GM18858 (cell line): ENCODE measurements at regions not wholly inside any gene's neighbourhood (a gene's known extent, or its start where the extent isn't known, plus 50 kb on each side); places are given as distances from the start of the nearest gene placed in this dataset.

Experiments
- ATAC-seq: cut with Tn5 transposase; IDR thresholded peaks from one replicate; pipeline ENCODE4 v1.9.1; 2021; ENCODE audit not compliant: unreplicated experiment

- ATAC-seq, result peak; percentile 72
These were observed 674.0 kb downstream of the OTOL1 start for GRCh38 chr3:162170581-162170980.

DNA sequence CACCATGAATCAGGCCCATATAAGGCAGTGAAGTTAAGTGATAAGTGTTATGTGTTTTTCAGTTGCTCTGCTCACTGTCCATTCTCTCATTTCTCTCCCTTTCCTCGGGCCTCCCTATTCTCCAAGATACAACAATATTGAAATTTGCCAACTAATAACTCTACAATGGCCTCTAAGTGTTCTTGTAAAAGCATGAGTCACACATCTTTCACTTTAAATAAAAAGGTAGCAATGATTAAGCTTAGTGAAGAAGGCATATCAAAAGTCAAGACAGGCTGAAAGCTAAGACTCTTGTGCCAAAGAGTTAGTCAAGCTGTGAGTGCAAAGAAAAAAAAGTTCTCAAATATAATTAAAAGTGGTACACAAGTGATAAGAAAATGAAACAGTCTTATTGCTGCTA, 675.4 kb downstream of the OTOL1 start:
- ATAC-seq, result no peak

DNA sequence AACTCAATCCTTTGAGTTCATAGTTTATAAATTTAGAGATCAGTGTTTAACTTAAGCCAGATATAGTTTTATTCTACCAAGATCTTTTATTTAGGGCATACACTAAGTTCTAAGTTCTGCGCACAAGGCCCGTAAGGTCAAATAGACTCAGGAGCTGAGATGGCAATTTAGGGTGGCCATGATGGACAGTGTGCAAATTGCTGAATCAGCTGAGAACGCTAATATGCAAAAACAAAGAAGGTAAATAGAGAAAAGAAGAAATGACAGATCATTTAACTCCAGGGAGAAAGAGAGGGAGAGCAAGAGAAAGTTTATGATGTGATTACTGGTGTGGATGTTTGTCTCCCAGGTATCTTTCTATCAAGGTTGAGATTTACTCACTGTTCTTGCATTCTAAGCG, 678.5 kb downstream of the OTOL1 start:
- no peak for ATAC-seq

GRCh38 chr3:162175878-162176277, 679.3 kb downstream of the OTOL1 start:
- no peak for ATAC-seq

DNA sequence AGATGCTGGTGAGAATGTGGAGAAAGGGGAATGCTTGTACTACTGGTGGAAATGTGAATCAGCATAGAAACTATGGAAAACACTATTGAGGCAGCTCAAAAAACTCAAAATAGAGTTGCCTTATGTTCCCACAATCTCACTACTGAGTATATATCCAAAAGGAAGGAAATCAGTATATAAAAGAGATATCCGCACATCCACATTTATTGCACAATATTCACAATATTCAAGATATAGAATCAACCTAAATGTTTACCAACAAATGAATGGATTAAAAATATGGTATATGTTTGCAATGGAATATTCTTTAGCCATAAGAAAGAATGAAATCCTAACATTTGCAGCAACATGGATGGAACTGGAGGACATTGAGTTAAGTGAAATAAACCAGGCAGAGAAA, 686.8 kb downstream of the OTOL1 start:
- ATAC-seq, result no peak

DNA sequence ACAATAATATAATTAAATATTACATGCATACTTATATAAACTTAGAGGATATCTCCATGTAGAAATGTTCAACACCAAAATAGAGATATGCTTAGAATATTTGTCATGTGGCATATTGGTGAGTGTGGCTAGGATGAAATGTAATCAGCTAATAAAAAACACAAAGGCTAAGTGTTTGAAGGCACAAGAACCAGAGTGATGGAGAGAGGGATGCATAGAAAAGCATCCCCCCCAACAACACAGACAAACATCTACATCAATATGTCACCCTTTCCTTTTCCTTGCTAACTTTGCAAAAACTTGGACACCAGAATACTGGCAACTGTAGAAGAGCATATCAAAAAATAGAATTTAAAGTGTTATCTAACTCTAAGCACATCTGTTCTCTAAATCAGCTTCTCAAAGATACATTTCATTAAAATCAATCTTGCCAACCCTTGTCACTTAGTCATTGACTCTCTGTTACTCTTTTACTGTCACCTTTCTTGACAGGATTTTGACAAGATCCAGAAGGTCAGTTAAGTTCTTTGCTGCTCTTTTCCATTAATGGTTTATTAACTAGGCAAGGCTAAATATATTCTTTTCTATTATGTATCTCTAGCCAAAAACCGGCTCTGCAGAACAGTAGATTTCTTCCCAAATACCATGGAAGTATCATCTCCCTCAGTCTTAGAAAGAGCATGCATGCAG, 695.9 kb downstream of the OTOL1 start:
- ATAC-seq, result no peak

DNA sequence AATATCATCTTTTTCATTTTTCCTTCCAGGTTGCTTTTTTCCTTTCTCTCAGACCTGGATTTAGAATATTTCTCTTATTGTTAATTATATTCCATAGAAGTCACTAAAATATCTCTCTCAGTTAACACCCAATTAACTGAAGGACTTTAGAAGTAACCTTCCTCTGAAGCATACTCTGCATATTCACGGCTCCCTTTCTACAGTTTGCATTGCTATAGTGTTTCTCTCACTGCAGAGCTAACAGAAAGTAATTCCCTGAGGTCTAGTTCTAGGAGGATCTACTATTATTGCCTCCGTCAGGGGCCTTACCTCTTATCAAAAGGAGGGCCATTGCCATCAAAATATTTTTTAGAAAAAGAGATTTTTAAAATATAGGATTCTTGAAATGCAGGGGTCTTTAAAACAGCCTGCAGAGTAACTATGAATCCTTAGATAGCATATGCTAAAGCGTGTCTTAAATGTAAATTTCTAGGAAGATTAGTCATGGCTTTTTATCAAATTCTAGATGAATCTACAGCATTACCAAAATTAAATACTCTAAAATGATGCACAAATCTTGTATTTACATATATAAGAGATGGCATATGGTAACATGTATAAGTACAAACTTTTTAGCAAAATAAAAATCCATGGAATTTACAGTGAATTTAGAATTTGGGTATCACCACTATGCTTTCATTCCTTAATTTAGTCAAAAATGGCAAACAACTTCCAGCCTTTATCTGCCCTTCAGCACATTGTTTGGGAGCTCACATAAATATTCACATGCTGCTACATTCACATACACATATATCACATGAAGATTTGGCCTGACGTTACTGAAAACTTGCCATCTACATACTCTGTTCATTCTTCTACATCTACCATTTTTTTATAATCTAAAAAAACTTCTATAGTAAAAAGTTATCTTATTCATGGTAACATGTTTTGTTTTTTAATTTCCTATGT, 696.8 kb downstream of the OTOL1 start:
- ATAC-seq, result no peak

DNA sequence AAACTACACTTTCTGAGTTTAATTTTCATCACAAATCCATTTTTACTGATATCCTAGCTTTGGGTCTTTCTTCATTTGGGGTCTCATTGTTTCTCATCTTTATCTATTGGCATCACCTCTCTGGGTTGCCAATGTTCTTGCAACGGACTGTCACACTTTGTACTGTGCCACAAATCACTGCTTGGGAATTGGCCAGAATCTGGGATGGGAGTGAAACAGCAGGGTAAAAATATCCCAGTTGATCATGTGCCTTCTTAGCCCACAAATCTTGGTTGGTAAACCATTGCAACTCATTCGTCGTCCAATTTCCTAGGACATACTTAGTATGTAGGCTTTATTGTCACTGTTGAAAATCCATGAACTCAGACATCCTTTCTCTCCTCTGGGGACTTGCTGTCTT, 698.5 kb downstream of the OTOL1 start:
- no peak for ATAC-seq

DNA sequence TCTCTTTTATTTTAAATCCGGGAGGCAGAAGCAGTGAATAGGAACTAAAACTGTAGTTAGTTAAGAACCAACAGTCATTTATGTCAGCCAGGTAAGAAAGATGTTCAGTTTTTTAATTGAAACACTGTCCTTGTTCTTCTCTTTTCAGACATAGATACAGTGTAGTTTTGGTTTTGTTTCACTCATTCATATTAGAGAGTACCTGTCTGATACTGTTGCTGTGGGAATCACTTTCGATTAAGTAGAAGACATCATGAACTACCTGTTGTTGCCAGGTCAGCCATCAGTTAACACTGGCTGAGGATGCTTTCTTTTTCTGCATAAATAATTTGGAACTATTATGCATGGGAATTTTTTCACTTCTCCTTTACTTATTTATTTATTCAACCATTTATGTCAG, 700.4 kb downstream of the OTOL1 start:
- no peak for ATAC-seq

GRCh38 chr3:162200836-162201235, 704.2 kb downstream of the OTOL1 start:
- ATAC-seq, result no peak

DNA sequence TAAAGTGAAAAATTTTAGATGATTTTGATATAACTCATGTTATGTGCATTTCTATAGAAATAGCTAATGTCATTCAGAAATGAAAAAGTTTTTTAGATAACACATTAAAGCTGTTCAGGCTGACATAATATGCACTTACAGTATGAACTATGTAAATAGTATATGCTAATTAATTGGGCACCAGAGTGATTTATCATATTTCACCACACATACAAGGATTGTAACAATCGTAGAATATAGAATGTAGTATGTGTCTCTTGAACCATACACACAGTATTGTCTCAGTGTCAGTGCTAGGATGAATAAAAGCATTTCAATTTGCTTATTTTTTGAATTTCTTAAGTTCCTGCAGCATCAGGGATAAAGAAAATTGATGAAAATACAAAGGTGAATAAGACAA, 710.0 kb downstream of the OTOL1 start:
- no peak for ATAC-seq

GRCh38 chr3:162211470-162211869, 714.9 kb downstream of the OTOL1 start:
- no peak for ATAC-seq

GRCh38 chr3:162213196-162213595, 716.6 kb downstream of the OTOL1 start:
- no peak for ATAC-seq

DNA sequence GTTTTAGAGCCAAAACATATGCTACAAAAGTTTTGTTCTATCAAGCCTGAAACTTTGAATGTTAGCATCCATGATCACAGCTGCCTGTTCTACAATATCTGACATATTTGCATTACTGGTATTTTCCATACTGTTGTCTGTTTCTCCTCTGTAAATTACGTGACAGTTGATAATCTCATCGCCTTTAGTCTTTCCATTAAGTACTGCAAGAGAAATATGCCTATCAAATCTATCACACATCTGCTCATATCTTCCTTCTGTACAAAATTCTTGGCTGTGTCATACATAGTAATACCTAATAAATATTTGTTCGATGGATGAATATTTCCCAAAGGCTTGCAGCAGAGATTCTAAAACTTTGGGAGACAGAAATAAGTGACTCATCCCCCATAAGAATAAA, 717.3 kb downstream of the OTOL1 start:
- ATAC-seq, result no peak

DNA sequence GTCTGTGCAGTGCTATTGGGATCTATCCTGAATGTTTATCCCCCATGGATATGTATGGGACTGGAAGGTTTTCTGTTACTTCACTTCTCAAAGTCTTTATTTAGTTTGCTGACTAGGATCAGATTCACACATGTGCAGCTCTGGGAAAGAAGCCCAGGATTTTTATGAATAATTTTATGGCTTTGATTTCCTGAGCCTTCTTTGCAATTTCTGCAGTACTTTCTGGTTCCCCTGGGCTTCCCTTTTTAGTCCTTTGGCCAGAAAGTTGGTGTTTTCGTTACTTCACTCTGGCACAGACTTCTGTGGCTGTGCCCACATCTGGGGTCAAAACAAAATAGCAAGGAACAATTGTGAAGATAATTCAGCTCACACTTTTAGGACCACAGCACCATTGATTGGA, 721.0 kb downstream of the OTOL1 start:
- ATAC-seq, result no peak

- no peak for ATAC-seq
These were observed 721.9 kb downstream of the OTOL1 start for GRCh38 chr3:162218479-162218878.

- ATAC-seq, result no peak
These were observed 728.1 kb downstream of the OTOL1 start for GRCh38 chr3:162224746-162225145.

DNA sequence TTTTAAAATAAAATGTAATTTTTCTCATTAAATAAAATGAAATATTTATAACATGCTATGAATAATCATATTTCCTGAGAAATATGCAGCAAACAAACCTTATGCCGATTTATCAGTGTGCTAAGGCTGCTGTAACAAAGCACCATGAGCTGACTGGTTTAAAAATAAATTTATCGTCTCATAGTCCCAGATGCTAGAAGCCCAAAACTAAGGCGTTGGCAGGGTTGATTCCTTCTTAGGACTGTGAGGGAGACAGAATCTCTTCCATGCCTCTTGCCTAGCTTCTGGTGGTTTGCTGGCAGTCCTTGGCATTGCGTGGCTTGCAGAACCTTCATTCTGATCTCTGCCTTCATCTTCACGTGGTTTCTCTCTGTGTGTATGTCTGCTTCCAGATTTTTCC, 740.3 kb downstream of the OTOL1 start:
- ATAC-seq, result no peak

DNA sequence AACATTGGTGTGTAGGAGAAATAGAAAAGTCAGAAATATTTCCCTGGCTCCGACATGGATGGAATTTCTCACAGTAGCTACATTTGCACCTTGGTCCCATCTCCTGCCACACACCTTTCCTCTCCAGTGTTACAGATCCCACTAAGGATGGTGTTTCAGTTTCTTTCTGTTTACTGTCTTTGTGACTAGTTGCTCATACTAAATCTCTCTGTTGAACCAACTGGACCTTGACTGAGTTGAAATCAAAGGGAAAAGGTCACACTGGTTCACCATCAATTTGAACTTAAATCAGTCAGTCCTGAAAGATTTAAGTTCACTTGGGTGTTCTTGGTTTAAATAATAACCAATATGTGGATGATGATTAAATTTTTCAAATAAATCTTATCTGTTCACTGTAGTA, 754.2 kb downstream of the OTOL1 start:
- no peak for ATAC-seq

DNA sequence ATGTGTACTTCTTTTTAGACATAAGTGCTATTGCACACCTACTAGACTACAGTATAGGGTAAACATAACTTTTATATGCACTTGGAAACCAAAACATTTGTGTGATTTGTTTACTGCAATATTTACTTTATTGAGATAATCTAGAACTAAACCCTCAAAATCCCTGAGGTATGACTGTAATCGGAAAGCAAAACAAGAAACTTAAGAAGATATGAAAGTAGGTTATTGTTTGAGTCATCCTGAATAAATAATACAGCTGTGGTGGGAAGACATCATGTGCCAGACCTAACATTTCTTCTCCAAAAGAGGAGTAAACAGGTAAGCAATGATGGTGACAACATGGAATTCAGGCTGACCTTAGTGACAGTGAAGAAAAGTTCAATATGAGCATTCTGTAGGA, 765.5 kb downstream of the OTOL1 start:
- ATAC-seq, result no peak

DNA sequence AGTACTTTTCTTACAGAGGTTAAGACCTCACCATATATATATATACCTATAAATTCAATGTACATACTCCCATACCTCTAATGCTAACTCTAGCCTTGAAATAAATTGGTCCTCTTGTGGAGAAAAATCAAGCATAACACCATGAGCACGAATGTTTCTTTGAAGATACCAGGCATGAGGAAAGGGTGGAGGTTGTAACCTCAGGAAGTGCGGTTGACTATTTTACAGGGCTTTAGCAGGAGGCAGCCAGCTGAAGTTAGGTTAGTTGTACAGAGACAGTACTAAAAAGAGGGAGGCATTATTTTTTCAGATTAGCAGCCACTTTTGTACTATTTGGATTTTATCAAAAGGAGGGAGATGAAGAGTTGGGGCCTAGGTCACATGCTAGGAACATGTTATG, 767.0 kb downstream of the OTOL1 start:
- no peak for ATAC-seq
